ENCODE measurements at regions not wholly inside any gene's neighbourhood (a gene's known extent, or its start where the extent isn't known, plus 50 kb on each side); places are given as distances from the start of the nearest gene placed in this dataset.

GRCh38 chr6:80522576-80522975 is 416.1 kb downstream of the BCKDHB start:
- no peak for TF ChIP-seq CTCF (IDR thresholded peaks at IDR 0.05)
- TF ChIP-seq POLR2A (IDR thresholded peaks at IDR 0.05), result no peak

Measured in stomach (tissue), 4 donors.